NB4 (cell line): ENCODE measurements at regions not wholly inside any gene's neighbourhood (a gene's known extent, or its start where the extent isn't known, plus 50 kb on each side); places are given as distances from the start of the nearest gene placed in this dataset.

Experiments used
- CTCF ChIP-seq: IDR thresholded peaks from one replicate; pipeline ENCODE4 v1.5.1; 2012; ENCODE audit warnings: low read depth, low read length
- MAX ChIP-seq: IDR thresholded peaks from 2 replicates; pipeline ENCODE4 v1.6.1; 2011; ENCODE audit warnings: low read depth, low read length
- MYC ChIP-seq: IDR thresholded peaks from 2 replicates; pipeline ENCODE4 v1.6.1; 2011; ENCODE audit warnings: low read depth, low read length
- POLR2A ChIP-seq: IDR thresholded peaks from 2 replicates; pipeline ENCODE4 v1.6.1; 2011; ENCODE audit warnings: mild to moderate bottlenecking; ENCODE audit not compliant: insufficient read length; ENCODE audit errors: extremely low read depth

DNA sequence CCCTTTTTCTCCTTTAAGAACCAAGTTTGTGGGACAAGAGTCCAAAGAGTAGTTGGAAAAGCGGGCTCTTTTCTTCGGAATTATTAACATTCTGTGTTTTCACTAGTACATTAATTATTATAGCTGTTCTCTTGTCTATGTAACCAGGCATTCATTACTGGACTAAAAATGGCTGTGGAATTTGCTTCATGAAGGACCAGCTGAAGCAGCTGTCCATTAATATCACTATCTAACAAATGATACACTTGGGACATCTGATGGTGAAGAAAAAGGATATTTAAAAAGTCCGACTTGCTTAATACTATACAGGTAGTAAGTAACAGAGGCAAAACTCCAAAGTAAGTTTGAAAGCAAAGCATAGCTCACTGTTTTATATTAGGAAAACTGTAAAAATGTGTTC is 728.9 kb upstream of the DPPA4 start:
- no peak for TF ChIP-seq CTCF
- no peak for TF ChIP-seq POLR2A
- no peak for TF ChIP-seq MYC
- TF ChIP-seq MAX, result no peak
